Body of pancreas (tissue), 4 donors: ENCODE measurements at regions not wholly inside any gene's neighbourhood (a gene's known extent, or its start where the extent isn't known, plus 50 kb on each side); places are given as distances from the start of the nearest gene placed in this dataset.

ENCODE experiments used
- POLR2A ChIP-seq, 3 donors: fragments of 450-650 bp; IDR thresholded peaks; one replicate each; pipeline ENCODE4 v1.6.1; 2016; ENCODE audit warnings: antibody characterized with exemption in 3 of 3, mild to moderate bottlenecking in 2 of 3
- TF ChIP-seq, protein P1 (sequence below), 7 experiments: fragments of 450-650 bp in 4 of 7; fragments of 200-600 bp in 3 of 7; sonication (generic) in 3 of 7; IDR thresholded peaks; one replicate each; pipeline ENCODE4 v1.5.1; 2016 to 2019; ENCODE audit warnings: antibody characterized with exemption in 7 of 7

DNA sequence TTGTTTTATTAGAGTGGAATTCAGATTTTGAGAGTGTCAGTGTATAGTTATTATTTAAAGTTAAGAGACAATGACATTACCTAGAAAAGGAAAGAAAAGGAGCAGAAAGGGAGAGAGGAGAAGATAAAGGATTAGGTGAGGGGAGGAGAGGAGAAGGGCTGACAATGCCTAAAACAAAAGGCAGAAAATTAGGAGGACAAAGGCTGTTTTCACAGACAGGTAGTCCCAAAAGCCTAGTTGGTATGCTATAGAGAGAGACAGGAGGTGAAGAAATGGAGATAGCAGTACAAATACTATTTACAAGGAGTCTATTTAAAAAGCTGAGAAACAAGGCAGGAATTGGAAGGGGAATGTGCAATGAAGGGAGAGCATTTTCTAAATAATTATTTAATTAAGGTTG is 409.4 kb upstream of the ADGRB3 start:
- TF ChIP-seq, protein P1, sequence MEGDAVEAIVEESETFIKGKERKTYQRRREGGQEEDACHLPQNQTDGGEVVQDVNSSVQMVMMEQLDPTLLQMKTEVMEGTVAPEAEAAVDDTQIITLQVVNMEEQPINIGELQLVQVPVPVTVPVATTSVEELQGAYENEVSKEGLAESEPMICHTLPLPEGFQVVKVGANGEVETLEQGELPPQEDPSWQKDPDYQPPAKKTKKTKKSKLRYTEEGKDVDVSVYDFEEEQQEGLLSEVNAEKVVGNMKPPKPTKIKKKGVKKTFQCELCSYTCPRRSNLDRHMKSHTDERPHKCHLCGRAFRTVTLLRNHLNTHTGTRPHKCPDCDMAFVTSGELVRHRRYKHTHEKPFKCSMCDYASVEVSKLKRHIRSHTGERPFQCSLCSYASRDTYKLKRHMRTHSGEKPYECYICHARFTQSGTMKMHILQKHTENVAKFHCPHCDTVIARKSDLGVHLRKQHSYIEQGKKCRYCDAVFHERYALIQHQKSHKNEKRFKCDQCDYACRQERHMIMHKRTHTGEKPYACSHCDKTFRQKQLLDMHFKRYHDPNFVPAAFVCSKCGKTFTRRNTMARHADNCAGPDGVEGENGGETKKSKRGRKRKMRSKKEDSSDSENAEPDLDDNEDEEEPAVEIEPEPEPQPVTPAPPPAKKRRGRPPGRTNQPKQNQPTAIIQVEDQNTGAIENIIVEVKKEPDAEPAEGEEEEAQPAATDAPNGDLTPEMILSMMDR (IDR thresholded peaks at IDR 0.05) = no peak
- no peak for TF ChIP-seq POLR2A (IDR thresholded peaks at IDR 0.05)
